ENCODE measurements at regions not wholly inside any gene's neighbourhood (a gene's known extent, or its start where the extent isn't known, plus 50 kb on each side); places are given as distances from the start of the nearest gene placed in this dataset.

DNA sequence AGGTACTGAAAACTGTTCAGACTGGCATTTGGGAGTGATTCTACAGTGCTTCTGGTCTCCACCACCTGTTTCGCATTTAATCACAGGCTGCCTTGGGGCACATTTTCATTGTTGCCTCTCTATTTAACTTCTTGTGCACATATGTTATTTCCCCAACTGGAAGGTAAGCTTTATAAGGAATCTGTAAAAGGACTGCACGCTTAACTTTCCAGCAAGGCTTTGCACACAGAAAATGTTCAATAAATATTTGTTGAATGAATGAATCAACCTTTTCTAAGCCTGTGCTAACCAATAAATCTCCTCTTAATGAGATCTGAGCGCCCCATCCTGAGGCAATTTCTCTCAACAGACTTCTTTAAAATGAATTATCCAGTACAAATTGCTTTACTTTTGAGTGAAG lies 84.3 kb upstream of the ARHGAP29 start:
- no peak for DNase-seq (ENCODE audit: low spot score)
- TF ChIP-seq, protein P1, sequence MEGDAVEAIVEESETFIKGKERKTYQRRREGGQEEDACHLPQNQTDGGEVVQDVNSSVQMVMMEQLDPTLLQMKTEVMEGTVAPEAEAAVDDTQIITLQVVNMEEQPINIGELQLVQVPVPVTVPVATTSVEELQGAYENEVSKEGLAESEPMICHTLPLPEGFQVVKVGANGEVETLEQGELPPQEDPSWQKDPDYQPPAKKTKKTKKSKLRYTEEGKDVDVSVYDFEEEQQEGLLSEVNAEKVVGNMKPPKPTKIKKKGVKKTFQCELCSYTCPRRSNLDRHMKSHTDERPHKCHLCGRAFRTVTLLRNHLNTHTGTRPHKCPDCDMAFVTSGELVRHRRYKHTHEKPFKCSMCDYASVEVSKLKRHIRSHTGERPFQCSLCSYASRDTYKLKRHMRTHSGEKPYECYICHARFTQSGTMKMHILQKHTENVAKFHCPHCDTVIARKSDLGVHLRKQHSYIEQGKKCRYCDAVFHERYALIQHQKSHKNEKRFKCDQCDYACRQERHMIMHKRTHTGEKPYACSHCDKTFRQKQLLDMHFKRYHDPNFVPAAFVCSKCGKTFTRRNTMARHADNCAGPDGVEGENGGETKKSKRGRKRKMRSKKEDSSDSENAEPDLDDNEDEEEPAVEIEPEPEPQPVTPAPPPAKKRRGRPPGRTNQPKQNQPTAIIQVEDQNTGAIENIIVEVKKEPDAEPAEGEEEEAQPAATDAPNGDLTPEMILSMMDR (IDR thresholded peaks at IDR 0.05; ENCODE audit: extremely low read depth, insufficient read depth, missing control alignments), result no peak
- in situ Hi-C loops (cut with MboI; ENCODE audit: low pct_unique_long_range_greater_than_20kb, low sequenced_read_pairs, unreplicated experiment), result no loop called here

DNA sequence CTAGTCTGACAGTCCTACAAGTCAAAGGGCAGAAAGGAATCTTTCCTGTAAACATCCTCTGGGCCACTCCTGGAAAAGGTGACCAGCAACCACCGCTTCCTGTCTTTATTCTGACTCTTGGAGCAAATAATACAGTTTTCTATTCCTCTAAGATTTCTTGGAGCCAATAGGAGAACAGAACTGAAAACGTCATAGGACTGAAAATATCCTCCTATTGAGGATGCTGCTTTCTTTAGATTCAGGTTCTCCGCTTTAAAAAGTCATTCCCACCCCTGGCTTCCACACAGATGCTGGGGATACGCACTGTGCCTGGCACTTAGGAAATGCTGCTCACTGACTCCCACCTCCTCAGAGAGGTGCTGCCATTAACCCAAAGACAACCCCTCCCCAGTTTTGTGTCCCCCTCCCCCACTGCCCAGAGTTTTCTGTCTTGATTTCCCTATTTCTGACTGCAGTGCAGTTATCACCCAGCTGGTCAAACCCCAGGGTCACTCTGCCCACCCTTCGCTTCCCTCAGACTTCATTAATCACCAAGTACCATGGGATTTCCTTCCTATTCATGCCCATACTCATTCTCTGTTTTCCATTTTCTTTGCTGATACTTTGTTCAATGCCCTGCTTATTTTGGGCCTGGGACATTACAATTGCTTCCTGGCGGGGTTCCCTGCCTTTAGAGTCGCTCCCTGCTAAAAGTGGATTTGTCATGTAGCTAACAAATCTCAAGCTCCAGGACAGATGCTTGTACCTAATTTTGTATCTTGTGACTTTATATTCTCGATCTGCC lies 82.1 kb upstream of the ARHGAP29 start:
- TF ChIP-seq, protein P1 (IDR thresholded peaks at IDR 0.05; ENCODE audit: extremely low read depth, insufficient read depth, missing control alignments), result no peak
- DNase-seq (ENCODE audit: low spot score), result no peak
- in situ Hi-C loops (cut with MboI; ENCODE audit: low pct_unique_long_range_greater_than_20kb, low sequenced_read_pairs, unreplicated experiment), result no loop called here

GRCh38 chr1:94318505-94319030 lies 81.2 kb upstream of the ARHGAP29 start:
- no peak for DNase-seq (ENCODE audit: low spot score)
- in situ Hi-C loops (cut with MboI; ENCODE audit: low pct_unique_long_range_greater_than_20kb, low sequenced_read_pairs, unreplicated experiment), result no loop called here
- TF ChIP-seq, protein P1 (IDR thresholded peaks at IDR 0.05; ENCODE audit: extremely low read depth, insufficient read depth, missing control alignments), result no peak

DNA sequence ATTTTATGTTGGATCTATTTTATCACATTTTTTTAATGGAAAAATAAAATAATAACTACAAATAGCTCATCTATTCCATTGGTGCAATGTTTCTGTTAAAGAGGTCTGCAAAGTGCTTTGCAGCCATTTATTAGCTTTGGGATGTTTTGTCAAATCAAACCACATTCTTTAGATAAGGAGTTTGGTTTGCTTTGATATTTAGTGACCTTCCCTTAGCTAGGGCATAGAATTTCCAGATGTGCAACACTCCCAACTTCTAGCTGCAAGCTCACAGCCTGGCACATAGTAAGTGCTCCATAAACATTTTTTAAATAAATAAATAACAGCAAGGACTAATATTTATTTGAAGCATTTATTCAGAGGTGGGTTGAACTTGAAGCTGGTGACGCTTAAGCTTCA lies 80.4 kb upstream of the ARHGAP29 start:
- in situ Hi-C loops (cut with MboI; ENCODE audit: low pct_unique_long_range_greater_than_20kb, low sequenced_read_pairs, unreplicated experiment), result no loop called here
- no peak for DNase-seq (ENCODE audit: low spot score)
- TF ChIP-seq, protein P1 (IDR thresholded peaks at IDR 0.05; ENCODE audit: extremely low read depth, insufficient read depth, missing control alignments), result no peak

GRCh38 chr1:94316836-94317789 lies 79.7 kb upstream of the ARHGAP29 start:
- in situ Hi-C loops (cut with MboI; ENCODE audit: low pct_unique_long_range_greater_than_20kb, low sequenced_read_pairs, unreplicated experiment), result no loop called here
- no peak for DNase-seq (ENCODE audit: low spot score)
- TF ChIP-seq, protein P1 (IDR thresholded peaks at IDR 0.05; ENCODE audit: extremely low read depth, insufficient read depth, missing control alignments), result no peak

DNA sequence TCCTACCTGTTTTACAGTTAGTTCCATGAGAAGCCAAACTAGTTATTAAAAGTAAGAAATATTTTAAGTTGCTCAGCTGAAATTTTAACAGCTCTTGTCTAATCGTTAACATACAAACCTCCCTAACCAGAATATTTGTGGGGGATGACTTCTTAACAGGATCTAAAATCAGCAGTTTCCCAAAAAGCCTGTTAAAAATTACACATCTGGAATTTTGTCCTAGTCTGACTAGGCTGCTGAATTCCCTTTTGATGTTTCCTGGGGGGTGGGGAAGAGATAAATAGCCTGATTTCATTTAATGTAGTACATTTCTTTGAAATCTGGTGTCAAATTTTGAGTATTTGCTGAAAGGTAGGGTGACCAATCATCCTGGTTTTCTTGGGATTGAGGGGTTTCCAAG lies 78.8 kb upstream of the ARHGAP29 start:
- in situ Hi-C loops (cut with MboI; ENCODE audit: low pct_unique_long_range_greater_than_20kb, low sequenced_read_pairs, unreplicated experiment), result no loop called here
- TF ChIP-seq, protein P1 (IDR thresholded peaks at IDR 0.05; ENCODE audit: extremely low read depth, insufficient read depth, missing control alignments), result no peak
- no peak for DNase-seq (ENCODE audit: low spot score)

Data from GM13977 (cell line).